ENCODE measurements at regions not wholly inside any gene's neighbourhood (a gene's known extent, or its start where the extent isn't known, plus 50 kb on each side); places are given as distances from the start of the nearest gene placed in this dataset.
A peak's percentile ranks its signal among the peaks of the same experiment; 100 is the strongest.

DNA sequence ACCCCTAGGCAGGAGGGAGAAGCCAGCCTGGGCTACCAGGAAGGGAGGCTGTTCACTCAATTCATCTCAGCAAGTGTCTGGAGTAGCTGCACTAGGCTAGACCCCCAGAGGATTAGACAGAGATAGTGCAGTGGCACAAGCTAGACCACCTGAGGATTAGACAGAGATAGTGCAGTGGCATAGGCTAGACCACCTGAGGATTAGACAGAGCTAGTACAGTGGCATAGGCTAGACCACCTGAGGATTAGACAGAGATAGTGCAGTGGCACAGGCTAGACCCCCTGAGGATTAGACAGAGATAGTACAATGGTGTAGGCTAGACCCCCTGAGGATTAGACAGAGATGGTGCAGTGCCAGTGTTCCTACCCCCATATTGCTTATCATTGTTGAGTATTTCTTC is 74.1 kb upstream of the SDK2 start:
- Histone ChIP-seq H3K4me3 (ENCODE audit: low read length in 2 of 2) (no peak overlapping the region), H3K9me3 (ENCODE audit: control insufficient read depth in 2 of 2, insufficient read depth in 1 of 2, low read length in 1 of 2) (peaks cover 0 to 9% of the 10 kb centered on the region in 2 donors), H3K4me1 (ENCODE audit: control insufficient read depth in 2 of 2, insufficient read depth in 2 of 2, low read length in 2 of 2) (peaks cover 34 to 45% of the 10 kb centered on the region in 2 donors), H3K36me3 (ENCODE audit: control insufficient read depth in 2 of 2, insufficient read depth in 2 of 2, low read length in 1 of 2) (no peaks in the 10 kb centered on the region), H3K27ac (ENCODE audit: low read depth in 1 of 2, low read length in 1 of 2) (no peak overlapping the region), H3K27me3 (ENCODE audit: control insufficient read depth in 2 of 2, insufficient read depth in 1 of 2, low read length in 1 of 2) (peaks cover 0 to 4% of the 10 kb centered on the region in 2 donors)
- no peak for DNase-seq (ENCODE audit: low read depth in 6 of 9, low spot score in 9 of 9)

DNA sequence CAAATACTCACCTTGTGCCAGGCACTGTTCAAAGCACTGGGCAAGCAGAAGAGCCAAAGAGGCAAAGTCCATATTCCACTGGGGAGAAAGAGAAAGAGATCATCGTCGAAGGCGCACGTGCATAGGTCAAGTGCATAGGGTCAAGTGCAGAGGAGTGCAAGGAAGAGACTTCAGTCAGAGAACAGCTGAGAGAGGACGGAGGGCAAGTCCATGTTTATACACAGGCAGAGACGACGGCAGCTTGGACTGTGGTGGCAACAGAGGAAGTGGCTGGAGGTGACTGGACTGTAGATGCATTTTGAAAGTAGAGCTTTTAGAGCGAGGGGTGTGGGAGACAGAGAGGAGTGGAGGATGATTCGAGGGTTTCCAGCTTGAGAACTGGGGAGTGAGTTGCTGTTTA is 74.7 kb upstream of the SDK2 start:
- no peaks in the 10 kb centered on the region for H3K36me3 ChIP-seq (ENCODE audit: control insufficient read depth in 2 of 2, insufficient read depth in 2 of 2, low read length in 1 of 2)
- peaks cover 40 to 51% of the 10 kb centered on the region in 2 donors for H3K4me1 ChIP-seq (ENCODE audit: control insufficient read depth in 2 of 2, insufficient read depth in 2 of 2, low read length in 2 of 2)
- no peak for DNase-seq (ENCODE audit: low read depth in 6 of 9, low spot score in 9 of 9)
- H3K9me3 ChIP-seq (ENCODE audit: control insufficient read depth in 2 of 2, insufficient read depth in 1 of 2, low read length in 1 of 2) = peaks cover 0 to 9% of the 10 kb centered on the region in 2 donors
- H3K4me3 ChIP-seq (ENCODE audit: low read length in 2 of 2) = no peak overlapping the region
- WGBS = 91% methylated on average over 9 of the region's 9 CpGs
- H3K27me3 ChIP-seq (ENCODE audit: control insufficient read depth in 2 of 2, insufficient read depth in 1 of 2, low read length in 1 of 2) = no peaks in the 10 kb centered on the region
- no peak overlapping the region for H3K27ac ChIP-seq (ENCODE audit: low read depth in 1 of 2, low read length in 1 of 2)

DNA sequence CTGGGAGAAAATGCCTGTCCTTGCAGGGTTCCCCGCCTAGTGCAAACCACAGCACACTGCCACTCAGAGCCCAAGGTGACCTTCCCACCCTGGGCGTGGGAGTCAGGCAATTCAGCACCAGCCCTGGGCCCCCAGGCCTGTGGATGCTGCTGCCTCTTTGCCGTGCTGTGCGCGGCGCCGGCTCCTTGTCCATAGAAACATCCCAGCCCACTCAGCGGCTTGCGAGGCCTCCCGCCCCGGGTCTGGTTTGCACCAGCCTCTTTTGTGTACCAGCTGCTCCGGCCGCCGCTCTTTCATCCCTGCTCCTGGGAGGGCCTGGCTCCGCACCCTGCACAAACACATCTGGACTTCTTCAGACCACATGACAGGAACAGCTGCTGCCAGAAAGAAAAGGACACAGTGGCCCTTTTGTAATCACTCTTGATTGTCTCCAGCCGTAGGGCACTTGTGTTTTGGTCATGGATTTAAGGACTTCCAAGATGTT is 75.4 kb upstream of the SDK2 start:
- Histone ChIP-seq H3K9me3 (ENCODE audit: control insufficient read depth in 2 of 2, insufficient read depth in 1 of 2, low read length in 1 of 2) (peaks cover 0 to 9% of the 10 kb centered on the region in 2 donors), H3K27ac (ENCODE audit: low read depth in 1 of 2, low read length in 1 of 2) (peak overlapping the region; percentile 88 to 89), H3K4me3 (ENCODE audit: low read length in 2 of 2) (no peak overlapping the region), H3K4me1 (ENCODE audit: control insufficient read depth in 2 of 2, insufficient read depth in 2 of 2, low read length in 2 of 2) (peaks cover 45 to 58% of the 10 kb centered on the region in 2 donors), H3K27me3 (ENCODE audit: control insufficient read depth in 2 of 2, insufficient read depth in 1 of 2, low read length in 1 of 2) (no peaks in the 10 kb centered on the region), H3K36me3 (ENCODE audit: control insufficient read depth in 2 of 2, insufficient read depth in 2 of 2, low read length in 1 of 2) (no peaks in the 10 kb centered on the region)
- no peak for DNase-seq (ENCODE audit: low read depth in 6 of 9, low spot score in 9 of 9)
- 94% methylated on average over 16 of the region's 16 CpGs for WGBS

DNA sequence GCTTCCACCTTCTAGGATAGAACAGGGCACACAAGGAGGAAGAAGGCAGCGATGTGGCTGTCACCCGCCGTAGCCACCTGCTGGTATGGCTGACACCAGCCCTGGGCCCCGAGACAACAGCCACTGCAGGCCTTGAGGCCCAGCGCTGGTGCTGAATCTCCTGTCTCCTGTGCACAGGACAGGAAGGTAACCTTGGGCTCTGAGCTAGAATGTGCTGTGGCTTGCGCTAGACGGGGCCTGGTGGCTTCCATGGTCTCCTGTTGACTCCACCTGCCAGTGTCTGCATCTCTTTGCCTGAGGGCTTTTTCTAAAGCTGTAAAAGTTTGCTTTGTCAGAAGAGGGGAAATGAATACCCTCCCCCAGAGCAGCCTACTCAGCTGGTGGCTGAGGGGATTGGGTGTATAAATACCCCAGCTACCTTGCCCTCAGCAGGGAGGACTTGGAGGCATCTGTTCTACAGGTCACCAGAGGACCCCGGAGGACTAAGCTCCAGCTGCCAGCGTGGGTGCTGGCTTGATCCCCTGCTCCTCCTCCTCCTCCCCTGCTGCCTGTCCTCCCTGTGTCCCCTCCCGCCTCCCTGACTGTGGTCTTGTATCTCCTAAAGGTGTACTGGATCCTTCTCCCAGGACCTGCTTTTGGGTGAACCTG is 76.1 kb upstream of the SDK2 start:
- DNase-seq (ENCODE audit: low read depth in 6 of 9, low spot score in 9 of 9) = peak in 8 of 9 donors; percentile 34 to 85 (median 52)
- Histone ChIP-seq H3K36me3 (ENCODE audit: control insufficient read depth in 2 of 2, insufficient read depth in 2 of 2, low read length in 1 of 2) (no peaks in the 10 kb centered on the region), H3K4me1 (ENCODE audit: control insufficient read depth in 2 of 2, insufficient read depth in 2 of 2, low read length in 2 of 2) (peaks cover 45 to 58% of the 10 kb centered on the region in 2 donors), H3K27me3 (ENCODE audit: control insufficient read depth in 2 of 2, insufficient read depth in 1 of 2, low read length in 1 of 2) (no peaks in the 10 kb centered on the region), H3K4me3 (ENCODE audit: low read length in 2 of 2) (no peak overlapping the region), H3K27ac (ENCODE audit: low read depth in 1 of 2, low read length in 1 of 2) (peak overlapping the region; percentile 88 to 89), H3K9me3 (ENCODE audit: control insufficient read depth in 2 of 2, insufficient read depth in 1 of 2, low read length in 1 of 2) (peaks cover 0 to 9% of the 10 kb centered on the region in 2 donors)
- 40% methylated on average over 10 of the region's 10 CpGs for WGBS

DNA sequence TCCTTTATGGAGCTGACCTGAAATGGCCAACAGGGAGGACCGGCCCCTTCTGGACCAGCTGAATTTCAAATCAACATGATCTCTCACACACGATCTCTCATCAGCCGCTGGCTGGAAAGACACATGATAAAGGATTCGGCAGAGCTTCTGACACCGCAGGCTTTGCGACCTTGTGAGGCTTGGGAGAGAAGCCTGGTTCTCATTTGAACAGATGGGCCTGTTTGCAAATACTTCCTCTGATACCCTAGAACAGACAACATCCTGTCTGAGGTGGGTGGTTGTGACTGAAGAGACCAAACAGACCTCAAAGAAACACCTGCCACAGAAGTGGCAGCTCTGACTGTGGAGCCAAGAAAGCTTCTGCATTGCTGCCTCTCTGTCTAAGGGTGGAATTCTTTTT is 77.9 kb upstream of the SDK2 start:
- 3% methylated on average over 6 of the region's 6 CpGs for WGBS
- no peaks in the 10 kb centered on the region for H3K27me3 ChIP-seq (ENCODE audit: control insufficient read depth in 2 of 2, insufficient read depth in 1 of 2, low read length in 1 of 2)
- no peaks in the 10 kb centered on the region for H3K36me3 ChIP-seq (ENCODE audit: control insufficient read depth in 2 of 2, insufficient read depth in 2 of 2, low read length in 1 of 2)
- H3K4me1 ChIP-seq (ENCODE audit: control insufficient read depth in 2 of 2, insufficient read depth in 2 of 2, low read length in 2 of 2) = peaks cover 45 to 58% of the 10 kb centered on the region in 2 donors
- peak; percentile 47 to 95 (median 82) for DNase-seq (ENCODE audit: low read depth in 6 of 9, low spot score in 9 of 9)
- peak overlapping the region; percentile 94 to 96 for H3K27ac ChIP-seq (ENCODE audit: low read depth in 1 of 2, low read length in 1 of 2)
- peak overlapping the region; percentile 26 to 42 for H3K4me3 ChIP-seq (ENCODE audit: low read length in 2 of 2)
- H3K9me3 ChIP-seq (ENCODE audit: control insufficient read depth in 2 of 2, insufficient read depth in 1 of 2, low read length in 1 of 2) = peaks cover 0 to 9% of the 10 kb centered on the region in 2 donors

DNA sequence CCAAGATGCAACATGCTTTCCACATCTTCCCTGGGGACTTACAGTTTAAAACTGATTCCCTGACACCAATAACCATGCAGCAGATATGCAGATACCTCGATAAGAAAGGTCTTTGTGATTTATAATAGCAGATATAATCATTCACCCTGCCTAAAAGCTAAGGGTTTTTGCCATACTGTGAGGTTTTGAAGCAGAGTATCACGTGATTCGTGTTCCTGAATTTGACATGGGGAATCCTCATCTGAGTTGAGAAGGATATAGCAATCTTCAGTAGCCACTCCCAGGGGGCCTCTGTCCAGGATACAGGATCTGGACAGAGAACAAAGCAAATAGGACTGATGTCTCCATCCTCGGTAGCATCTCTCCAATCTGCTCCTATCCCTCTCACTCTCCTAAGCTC is 79.1 kb upstream of the SDK2 start:
- Histone ChIP-seq H3K27me3 (ENCODE audit: control insufficient read depth in 2 of 2, insufficient read depth in 1 of 2, low read length in 1 of 2) (no peaks in the 10 kb centered on the region), H3K9me3 (ENCODE audit: control insufficient read depth in 2 of 2, insufficient read depth in 1 of 2, low read length in 1 of 2) (peaks cover 0 to 9% of the 10 kb centered on the region in 2 donors), H3K4me3 (ENCODE audit: low read length in 2 of 2) (no peak overlapping the region), H3K36me3 (ENCODE audit: control insufficient read depth in 2 of 2, insufficient read depth in 2 of 2, low read length in 1 of 2) (no peaks in the 10 kb centered on the region), H3K4me1 (ENCODE audit: control insufficient read depth in 2 of 2, insufficient read depth in 2 of 2, low read length in 2 of 2) (peaks cover 45 to 58% of the 10 kb centered on the region in 2 donors), H3K27ac (ENCODE audit: low read depth in 1 of 2, low read length in 1 of 2) (peak overlapping the region; percentile 94 to 96)
- WGBS = 92% methylated on average over 4 of the region's 4 CpGs
- DNase-seq (ENCODE audit: low read depth in 6 of 9, low spot score in 9 of 9) = no peak

DNA sequence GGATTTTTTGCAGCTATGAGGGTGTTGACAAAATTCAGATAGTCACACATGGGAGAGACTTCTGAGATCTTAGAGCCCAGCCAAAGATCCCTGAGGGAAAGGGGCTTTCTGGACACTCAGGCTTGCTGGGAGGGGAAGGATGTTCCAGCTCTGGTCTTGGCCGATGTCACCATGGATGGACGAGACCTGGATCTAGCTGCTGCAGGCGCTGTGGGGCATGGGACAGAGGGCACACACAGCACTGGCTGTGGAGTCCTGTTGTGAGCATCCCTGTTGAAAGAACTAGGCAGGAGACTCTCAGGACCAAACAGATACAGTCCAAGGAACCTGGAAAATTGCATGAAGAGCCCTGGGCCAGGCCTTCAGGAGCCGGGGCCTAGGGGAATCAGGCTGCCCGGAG is 80.1 kb upstream of the SDK2 start:
- 99% methylated on average over 5 of the region's 5 CpGs for WGBS
- DNase-seq (ENCODE audit: low read depth in 6 of 9, low spot score in 9 of 9) = no peak
- H3K9me3 ChIP-seq (ENCODE audit: control insufficient read depth in 2 of 2, insufficient read depth in 1 of 2, low read length in 1 of 2) = peaks cover 0 to 9% of the 10 kb centered on the region in 2 donors
- H3K4me1 ChIP-seq (ENCODE audit: control insufficient read depth in 2 of 2, insufficient read depth in 2 of 2, low read length in 2 of 2) = peaks cover 43 to 51% of the 10 kb centered on the region in 2 donors
- no peak overlapping the region for H3K27ac ChIP-seq (ENCODE audit: low read depth in 1 of 2, low read length in 1 of 2)
- H3K27me3 ChIP-seq (ENCODE audit: control insufficient read depth in 2 of 2, insufficient read depth in 1 of 2, low read length in 1 of 2) = no peaks in the 10 kb centered on the region
- no peak overlapping the region for H3K4me3 ChIP-seq (ENCODE audit: low read length in 2 of 2)
- no peaks in the 10 kb centered on the region for H3K36me3 ChIP-seq (ENCODE audit: control insufficient read depth in 2 of 2, insufficient read depth in 2 of 2, low read length in 1 of 2)

DNA sequence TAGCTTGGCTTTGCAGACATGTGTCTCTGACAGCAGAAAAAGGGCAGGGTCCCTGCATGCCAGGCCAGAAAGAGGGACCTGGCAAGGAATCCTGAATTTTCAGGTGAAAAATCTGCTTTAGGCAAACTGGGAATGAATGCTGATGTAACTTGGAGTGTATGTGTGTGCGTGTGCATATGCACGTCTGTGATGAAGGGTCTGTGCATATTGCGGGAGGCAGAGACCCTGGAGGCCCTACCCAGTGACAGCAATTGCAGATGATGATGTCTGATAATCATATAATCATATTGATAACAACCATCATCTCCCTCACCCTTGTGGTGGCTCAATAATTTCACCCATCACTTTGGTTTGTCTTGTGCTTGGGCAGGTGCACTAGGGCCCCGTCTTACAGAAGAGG is 80.7 kb upstream of the SDK2 start:
- no peaks in the 10 kb centered on the region for H3K27me3 ChIP-seq (ENCODE audit: control insufficient read depth in 2 of 2, insufficient read depth in 1 of 2, low read length in 1 of 2)
- H3K9me3 ChIP-seq (ENCODE audit: control insufficient read depth in 2 of 2, insufficient read depth in 1 of 2, low read length in 1 of 2) = peaks cover 0 to 10% of the 10 kb centered on the region in 2 donors
- WGBS = 98% methylated on average over 4 of the region's 4 CpGs
- no peak overlapping the region for H3K27ac ChIP-seq (ENCODE audit: low read depth in 1 of 2, low read length in 1 of 2)
- H3K4me3 ChIP-seq (ENCODE audit: low read length in 2 of 2) = no peak overlapping the region
- peaks cover 37 to 44% of the 10 kb centered on the region in 2 donors for H3K4me1 ChIP-seq (ENCODE audit: control insufficient read depth in 2 of 2, insufficient read depth in 2 of 2, low read length in 2 of 2)
- DNase-seq (ENCODE audit: low read depth in 6 of 9, low spot score in 9 of 9) = no peak
- H3K36me3 ChIP-seq (ENCODE audit: control insufficient read depth in 2 of 2, insufficient read depth in 2 of 2, low read length in 1 of 2) = no peaks in the 10 kb centered on the region

DNA sequence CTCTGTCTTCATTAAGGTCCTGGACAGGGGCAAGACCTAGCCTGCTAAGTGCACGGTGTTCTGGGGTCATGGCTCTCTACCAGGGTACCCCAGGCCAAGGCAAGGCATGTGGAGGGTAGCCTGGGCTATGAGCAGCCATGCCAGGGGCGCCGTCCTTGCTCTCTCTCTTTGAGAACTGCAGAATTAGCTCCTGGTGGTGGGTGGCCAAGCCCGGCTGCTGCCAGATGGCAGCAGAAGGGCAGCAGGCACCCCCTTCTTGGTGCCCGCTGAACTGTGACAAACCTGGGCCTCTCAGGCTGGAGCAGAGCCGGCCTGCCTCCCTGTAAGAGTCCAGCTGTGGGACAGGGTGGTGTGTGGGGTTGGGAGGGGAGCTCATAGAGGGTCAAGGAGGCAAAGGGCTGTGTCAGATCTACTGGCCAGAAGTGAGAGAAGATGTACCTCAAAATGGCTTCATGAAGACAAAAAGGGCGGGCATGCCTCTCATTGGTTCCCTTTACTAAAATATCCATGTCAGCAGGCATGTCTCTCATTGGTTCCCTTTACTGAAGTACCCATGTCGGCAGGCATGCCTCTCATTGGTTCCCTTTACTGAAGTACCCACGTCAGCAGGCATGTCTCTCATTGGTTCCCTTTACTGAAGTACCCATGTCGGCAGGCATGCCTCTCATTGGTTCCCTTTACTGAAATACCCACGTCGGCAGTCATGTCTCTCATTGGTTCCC is 81.7 kb upstream of the SDK2 start:
- 85% methylated on average over 9 of the region's 12 CpGs for WGBS

More for the DNA sequence above, 81.7 kb upstream of the SDK2 start:
- H3K9me3 ChIP-seq (ENCODE audit: control insufficient read depth in 2 of 2, insufficient read depth in 1 of 2, low read length in 1 of 2) = peaks cover 0 to 7% of the 10 kb centered on the region in 2 donors
- no peak for DNase-seq (ENCODE audit: low read depth in 6 of 9, low spot score in 9 of 9)
- no peak overlapping the region for H3K27ac ChIP-seq (ENCODE audit: low read depth in 1 of 2, low read length in 1 of 2)
- H3K36me3 ChIP-seq (ENCODE audit: control insufficient read depth in 2 of 2, insufficient read depth in 2 of 2, low read length in 1 of 2) = no peaks in the 10 kb centered on the region
- H3K4me3 ChIP-seq (ENCODE audit: low read length in 2 of 2) = no peak overlapping the region
- peaks cover 28 to 34% of the 10 kb centered on the region in 2 donors for H3K4me1 ChIP-seq (ENCODE audit: control insufficient read depth in 2 of 2, insufficient read depth in 2 of 2, low read length in 2 of 2)
- no peaks in the 10 kb centered on the region for H3K27me3 ChIP-seq (ENCODE audit: control insufficient read depth in 2 of 2, insufficient read depth in 1 of 2, low read length in 1 of 2)

Measured in thymus (tissue), 11 donors.